Neuronal stem cell (in vitro differentiated cells): ENCODE measurements at regions not wholly inside any gene's neighbourhood (a gene's known extent, or its start where the extent isn't known, plus 50 kb on each side); places are given as distances from the start of the nearest gene placed in this dataset. TPM values are rescaled to one million over a fixed set of nuclear protein-coding genes. Genes with fewer than 3 reads are reported as not detected.

Experiments used
- DNase-seq: peaks from one replicate; pipeline ENCODE4 v3.0.0-alpha.2; 2013; ENCODE audit warnings: low spot score
- H2AFZ ChIP-seq: one replicate; pipeline ENCODE4 v1.6.1; 2013; ENCODE audit warnings: mild to moderate bottlenecking, low read length, inconsistent platforms
- H2AK5ac ChIP-seq: 2 replicates; pipeline ENCODE4 v1.6.1; 2013; ENCODE audit warnings: low read depth, mild to moderate bottlenecking, inconsistent platforms, low read length, moderate library complexity, mixed read lengths
- H2BK120ac ChIP-seq: 2 replicates; pipeline ENCODE4 v1.6.1; 2013; ENCODE audit warnings: low read depth, mild to moderate bottlenecking, inconsistent platforms, low read length, moderate library complexity, mixed read lengths
- H2BK12ac ChIP-seq: one replicate; pipeline ENCODE4 v1.6.1; 2013; ENCODE audit warnings: low read length, inconsistent platforms
- H2BK15ac ChIP-seq: 2 replicates; pipeline ENCODE4 v1.6.1; 2013; ENCODE audit warnings: mild to moderate bottlenecking, low read length, inconsistent platforms, mixed read lengths
- H2BK5ac ChIP-seq: one replicate; pipeline ENCODE4 v1.6.1; 2013; ENCODE audit warnings: inconsistent platforms, mild to moderate bottlenecking, low read length, moderate library complexity
- H3K14ac ChIP-seq: one replicate; pipeline ENCODE4 v1.6.1; 2013; ENCODE audit warnings: low read length, inconsistent platforms
- H3K18ac ChIP-seq: 2 replicates; pipeline ENCODE4 v1.6.1; 2013; ENCODE audit warnings: low read length, inconsistent platforms
- H3K23ac ChIP-seq: 2 replicates; pipeline ENCODE4 v1.6.1; 2013; ENCODE audit warnings: low read depth, mild to moderate bottlenecking, mixed read lengths, low read length, inconsistent platforms; ENCODE audit not compliant: poor library complexity
- H3K27ac ChIP-seq: replicated peaks from 3 replicates; pipeline ENCODE4 v1.5.1; 2013; ENCODE audit warnings: low read length, inconsistent platforms
- H3K27me3 ChIP-seq, 3 experiments: 2 replicates each; pipeline ENCODE4 v1.6.1; 2013; ENCODE audit warnings: low read length in 3 of 3, mild to moderate bottlenecking in 2 of 3, inconsistent platforms in 1 of 3, low read depth in 1 of 3, mixed read lengths in 1 of 3, moderate library complexity in 1 of 3; ENCODE audit not compliant: control insufficient read depth in 3 of 3, insufficient read depth in 3 of 3
- H3K36me3 ChIP-seq, 2 donors: replicated peaks in 1 of 2; 2 replicates each; pipeline ENCODE4 v1.6.1; 2013; ENCODE audit warnings: low read length in 2 of 2; ENCODE audit not compliant: control insufficient read depth in 2 of 2, insufficient read depth in 2 of 2
- H3K4ac ChIP-seq: 2 replicates; pipeline ENCODE4 v1.6.1; 2013; ENCODE audit warnings: inconsistent platforms, mild to moderate bottlenecking, low read length, moderate library complexity
- H3K4me1 ChIP-seq, 2 donors: 1 replicate in 1 of 2; 2 replicates in 1 of 2; pipeline ENCODE4 v1.6.1; 2013; ENCODE audit warnings: low read length in 2 of 2, low read depth in 1 of 2; ENCODE audit not compliant: control insufficient read depth in 2 of 2, insufficient read depth in 1 of 2
- H3K4me2 ChIP-seq: one replicate; pipeline ENCODE4 v1.6.1; 2013; ENCODE audit warnings: mild to moderate bottlenecking, low read length, inconsistent platforms; ENCODE audit not compliant: insufficient read depth, poor library complexity, severe bottlenecking
- H3K4me3 ChIP-seq, 2 donors: 2 replicates each; pipeline ENCODE4 v1.5.1; 2013; ENCODE audit warnings: low read length in 2 of 2, mild to moderate bottlenecking in 2 of 2, inconsistent platforms in 1 of 2, moderate library complexity in 1 of 2
- H3K79me1 ChIP-seq: one replicate; pipeline ENCODE4 v1.6.1; 2013; ENCODE audit warnings: low read depth, mild to moderate bottlenecking, inconsistent platforms, low read length, moderate library complexity
- H3K9ac ChIP-seq: one replicate; pipeline ENCODE4 v1.6.1; 2013; ENCODE audit warnings: mild to moderate bottlenecking, low read depth, low read length, inconsistent platforms; ENCODE audit not compliant: poor library complexity
- H3K9me3 ChIP-seq, 2 donors: replicated peaks in 1 of 2; 2 replicates each; pipeline versions ENCODE3 to v1.6.1; 2013; ENCODE audit warnings: low read length in 2 of 2, mild to moderate bottlenecking in 2 of 2, inconsistent platforms in 1 of 2, low read depth in 1 of 2, mixed read lengths in 1 of 2, moderate library complexity in 1 of 2; ENCODE audit not compliant: control insufficient read depth in 2 of 2, insufficient read depth in 1 of 2
- H4K8ac ChIP-seq: one replicate; pipeline ENCODE4 v1.6.1; 2013; ENCODE audit warnings: low read depth, mild to moderate bottlenecking, inconsistent platforms, low read length, moderate library complexity
- H4K91ac ChIP-seq: one replicate; pipeline ENCODE4 v1.6.1; 2013; ENCODE audit warnings: low read length, low read depth, mild to moderate bottlenecking, inconsistent platforms; ENCODE audit not compliant: poor library complexity
- WGBS, 2 donors: extraction: QIAGEN DNeasy Blood & Tissue Kit; methylation state at CpG; one replicate each; pipeline ENCODE4 v1.1.7; 2013; ENCODE audit warnings: missing lambda C conversion rate in 2 of 2, mixed read lengths in 1 of 2; ENCODE audit not compliant: insufficient read length in 2 of 2, insufficient replicate concordance in 1 of 2; ENCODE audit errors: extremely low coverage in 2 of 2; 5-methylcytosine and 5-hydroxymethylcytosine counted together
- small RNA-seq: library from polyadenylated mRNA; stranded (forward); fragments of <200 nt; extraction: miRNeasy Mini kit (QIAGEN cat#:217004); gene quantifications from one replicate; pipeline ENCODE3, GENCODE V24; 2013; ENCODE audit not compliant: insufficient read depth

GRCh38 chr11:87384078-87384729, 346.5 kb downstream of the TMEM135 start:
- H3K14ac ChIP-seq: peak overlapping the region; percentile 31
- no peak overlapping the region for H3K4ac ChIP-seq
- no peak overlapping the region for H3K27ac ChIP-seq
- no peak overlapping the region for H3K18ac ChIP-seq
- H2BK120ac ChIP-seq: no peak overlapping the region
- H3K23ac ChIP-seq: no peak overlapping the region
- no peak overlapping the region for H2BK12ac ChIP-seq
- peaks cover 0 to 3% of the 10 kb centered on the region in 2 donors for H3K9me3 ChIP-seq
- no peak overlapping the region for H2BK5ac ChIP-seq
- no peak overlapping the region for H3K9ac ChIP-seq
- no peak overlapping the region for H4K8ac ChIP-seq
- no peak overlapping the region for H3K4me3 ChIP-seq
- no peak overlapping the region for H4K91ac ChIP-seq
- H3K4me1 ChIP-seq: no peaks in the 10 kb centered on the region
- H3K79me1 ChIP-seq: no peaks in the 10 kb centered on the region
- no peak overlapping the region for H2AK5ac ChIP-seq
- H2AFZ ChIP-seq: no peak overlapping the region
- no peaks in the 10 kb centered on the region for H3K27me3 ChIP-seq
- no peak overlapping the region for H2BK15ac ChIP-seq
- H3K4me2 ChIP-seq: no peak overlapping the region
- WGBS, 2 donors: no CpG with 5 or more reads among the region's 4 CpGs
- no peak for DNase-seq
- no peaks in the 10 kb centered on the region for H3K36me3 ChIP-seq

GRCh38 chr11:87374038-87374807, 336.5 kb downstream of the TMEM135 start:
- H3K4me1 ChIP-seq: peaks cover 0 to under 1% of the 10 kb centered on the region in 2 donors
- H3K4me2 ChIP-seq: no peak overlapping the region
- no peak overlapping the region for H2AFZ ChIP-seq
- no peak overlapping the region for H2AK5ac ChIP-seq
- H3K18ac ChIP-seq: no peak overlapping the region
- H3K79me1 ChIP-seq: no peaks in the 10 kb centered on the region
- H3K4me3 ChIP-seq: no peak overlapping the region
- no peak overlapping the region for H2BK12ac ChIP-seq
- H3K9ac ChIP-seq: no peak overlapping the region
- H2BK120ac ChIP-seq: no peak overlapping the region
- H4K91ac ChIP-seq: no peak overlapping the region
- H3K4ac ChIP-seq: no peak overlapping the region
- no peak overlapping the region for H3K23ac ChIP-seq
- H3K27ac ChIP-seq: no peak overlapping the region
- no peaks in the 10 kb centered on the region for H3K36me3 ChIP-seq
- H2BK5ac ChIP-seq: no peak overlapping the region
- H3K9me3 ChIP-seq: peaks cover 0 to 3% of the 10 kb centered on the region in 2 donors
- no peaks in the 10 kb centered on the region for H3K27me3 ChIP-seq
- H3K14ac ChIP-seq: no peak overlapping the region
- no peak overlapping the region for H4K8ac ChIP-seq
- no peak overlapping the region for H2BK15ac ChIP-seq
- WGBS, 2 donors: 100% methylated on average over 1 of the region's 4 CpGs
- DNase-seq: no peak

Small RNAs in the stretch of these regions (small RNA-seq; reads per million reads assigned to genes)
- gene AP000676.1 (not detected), gene RF00026 (not detected), gene RNU6-1135P (not detected)
